ENCODE measurements at regions not wholly inside any gene's neighbourhood (a gene's known extent, or its start where the extent isn't known, plus 50 kb on each side); places are given as distances from the start of the nearest gene placed in this dataset.

DNA sequence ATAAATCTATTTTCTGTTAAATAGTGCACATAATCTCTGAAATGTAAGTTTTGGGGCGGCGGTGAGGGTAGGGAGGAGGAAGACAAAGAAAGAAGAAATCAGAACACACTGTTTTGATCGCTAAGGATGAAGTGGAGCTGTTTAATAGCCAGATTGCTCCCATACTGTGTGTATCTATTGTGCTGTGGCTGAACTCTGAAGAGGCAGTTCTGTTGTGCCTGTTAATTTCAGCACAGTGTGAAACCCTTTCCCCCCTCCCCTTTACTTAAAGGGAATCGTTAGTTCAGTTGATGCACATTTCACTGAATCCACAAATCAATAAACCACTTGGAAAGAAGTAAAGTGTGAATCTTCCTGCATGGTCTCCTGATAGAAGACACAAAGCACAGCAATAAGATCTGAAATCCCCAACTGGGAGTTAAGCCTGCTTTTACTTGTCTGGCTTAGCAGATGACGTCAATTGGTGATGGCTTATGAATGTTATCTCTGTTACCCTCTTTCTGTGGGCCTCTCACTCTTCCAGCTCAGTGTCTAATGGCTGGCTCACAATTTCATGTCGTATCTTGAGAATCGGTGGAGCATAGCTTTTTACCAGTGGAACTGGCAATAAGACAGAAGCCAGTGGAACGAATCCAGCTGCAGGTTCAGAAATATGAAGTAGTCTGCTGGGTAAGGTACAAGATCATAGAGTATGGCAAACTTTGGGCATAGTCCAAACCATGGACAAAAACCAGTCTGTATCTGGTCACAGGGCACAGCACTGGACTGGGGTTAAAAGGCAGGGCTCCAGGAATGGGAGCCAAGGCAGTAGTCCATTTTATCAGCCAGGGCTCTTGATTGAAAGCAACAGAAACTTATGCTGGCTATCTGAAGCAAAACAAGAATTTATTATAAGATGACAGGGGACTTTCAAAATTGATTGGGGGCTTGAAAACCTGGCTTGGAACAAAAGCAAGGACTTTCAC is 413.5 kb upstream of the SEL1L start (continued):
- TF ChIP-seq, protein P1, sequence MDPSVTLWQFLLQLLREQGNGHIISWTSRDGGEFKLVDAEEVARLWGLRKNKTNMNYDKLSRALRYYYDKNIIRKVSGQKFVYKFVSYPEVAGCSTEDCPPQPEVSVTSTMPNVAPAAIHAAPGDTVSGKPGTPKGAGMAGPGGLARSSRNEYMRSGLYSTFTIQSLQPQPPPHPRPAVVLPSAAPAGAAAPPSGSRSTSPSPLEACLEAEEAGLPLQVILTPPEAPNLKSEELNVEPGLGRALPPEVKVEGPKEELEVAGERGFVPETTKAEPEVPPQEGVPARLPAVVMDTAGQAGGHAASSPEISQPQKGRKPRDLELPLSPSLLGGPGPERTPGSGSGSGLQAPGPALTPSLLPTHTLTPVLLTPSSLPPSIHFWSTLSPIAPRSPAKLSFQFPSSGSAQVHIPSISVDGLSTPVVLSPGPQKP (IDR thresholded peaks at IDR 0.05; ENCODE audit: low read depth, low read length): no peak
- no peak for TF ChIP-seq CBX8 (IDR thresholded peaks at IDR 0.05)
- TF ChIP-seq RNF2 (IDR thresholded peaks at IDR 0.05; ENCODE audit: borderline replicate concordance, low read depth): no peak
- TF ChIP-seq HOXB13 (CRISPR knock-in tag; IDR thresholded peaks at IDR 0.05; ENCODE audit: low read depth): no peak
- no peak for TF ChIP-seq JUN (IDR thresholded peaks at IDR 0.05)
- TF ChIP-seq ZSCAN20 (CRISPR knock-in tag; IDR thresholded peaks at IDR 0.05): no peak

DNA sequence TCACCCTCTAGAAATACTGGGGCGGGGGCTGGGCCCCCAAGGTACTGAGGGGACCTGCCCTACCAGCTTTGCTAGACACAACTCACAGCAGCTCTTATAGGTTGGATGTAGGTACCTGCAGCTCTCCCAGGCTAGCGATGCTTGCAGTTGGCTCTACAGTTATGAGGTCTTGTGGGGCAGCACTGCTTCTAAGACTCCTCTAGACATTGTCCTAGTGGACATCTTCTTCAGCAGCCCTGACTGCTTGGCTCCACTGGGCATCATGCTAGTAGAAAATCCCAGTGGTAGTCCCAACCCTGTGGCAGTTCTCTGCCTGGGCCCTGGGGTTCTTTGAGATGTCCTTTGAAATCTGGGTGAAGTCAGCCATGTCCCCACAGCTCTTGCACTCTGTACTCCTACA is 419.3 kb upstream of the SEL1L start:
- ATAC-seq (no peak), DNase-seq (ENCODE audit: low read depth in 1 of 2, low spot score in 1 of 2) (no peak), FAIRE-seq (no peak)
- POLR2A ChIA-PET: no interaction called here
- 0% methylated on average over 2 of the region's 2 CpGs for WGBS (ENCODE audit: missing lambda C conversion rate)
- CTCF ChIA-PET: no interaction called here
- H3K4me2 ChIP-seq: no peak overlapping the region
- TF ChIP-seq MYC (IDR thresholded peaks at IDR 0.05; ENCODE audit: borderline replicate concordance, low read length): no peak
- TF ChIP-seq, protein P1 (IDR thresholded peaks at IDR 0.05; ENCODE audit: low read depth, low read length): no peak
- no peak for TF ChIP-seq CHD2 (IDR thresholded peaks at IDR 0.05; ENCODE audit: low read length, partially characterized antibody)
- no peak for TF ChIP-seq NPAS2 (CRISPR knock-in tag; IDR thresholded peaks at IDR 0.05; ENCODE audit: borderline replicate concordance)
- TF ChIP-seq ZFP36 (IDR thresholded peaks at IDR 0.05; ENCODE audit: borderline replicate concordance, partially characterized antibody): no peak
- no peak for TF ChIP-seq ZSCAN20 (CRISPR knock-in tag; IDR thresholded peaks at IDR 0.05)
- TF ChIP-seq, protein P2, sequence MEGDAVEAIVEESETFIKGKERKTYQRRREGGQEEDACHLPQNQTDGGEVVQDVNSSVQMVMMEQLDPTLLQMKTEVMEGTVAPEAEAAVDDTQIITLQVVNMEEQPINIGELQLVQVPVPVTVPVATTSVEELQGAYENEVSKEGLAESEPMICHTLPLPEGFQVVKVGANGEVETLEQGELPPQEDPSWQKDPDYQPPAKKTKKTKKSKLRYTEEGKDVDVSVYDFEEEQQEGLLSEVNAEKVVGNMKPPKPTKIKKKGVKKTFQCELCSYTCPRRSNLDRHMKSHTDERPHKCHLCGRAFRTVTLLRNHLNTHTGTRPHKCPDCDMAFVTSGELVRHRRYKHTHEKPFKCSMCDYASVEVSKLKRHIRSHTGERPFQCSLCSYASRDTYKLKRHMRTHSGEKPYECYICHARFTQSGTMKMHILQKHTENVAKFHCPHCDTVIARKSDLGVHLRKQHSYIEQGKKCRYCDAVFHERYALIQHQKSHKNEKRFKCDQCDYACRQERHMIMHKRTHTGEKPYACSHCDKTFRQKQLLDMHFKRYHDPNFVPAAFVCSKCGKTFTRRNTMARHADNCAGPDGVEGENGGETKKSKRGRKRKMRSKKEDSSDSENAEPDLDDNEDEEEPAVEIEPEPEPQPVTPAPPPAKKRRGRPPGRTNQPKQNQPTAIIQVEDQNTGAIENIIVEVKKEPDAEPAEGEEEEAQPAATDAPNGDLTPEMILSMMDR (IDR thresholded peaks at IDR 0.05): no peak
- no peak for TF ChIP-seq CHD4 (IDR thresholded peaks at IDR 0.05; ENCODE audit: borderline replicate concordance)
- TF ChIP-seq HOXA7 (CRISPR knock-in tag; IDR thresholded peaks at IDR 0.05): no peak
- TF ChIP-seq HDAC2 (IDR thresholded peaks at IDR 0.05): no peak
- TF ChIP-seq HOXB13 (CRISPR knock-in tag; IDR thresholded peaks at IDR 0.05; ENCODE audit: low read depth): no peak
- no peak for TF ChIP-seq JUN (IDR thresholded peaks at IDR 0.05)
- no peak for TF ChIP-seq TP53 (CRISPR knock-in tag; IDR thresholded peaks at IDR 0.05)
- TF ChIP-seq MAZ (IDR thresholded peaks at IDR 0.05; ENCODE audit: borderline replicate concordance, low read depth, low read length): no peak
- H3K27ac ChIP-seq: no peak overlapping the region
- H3K9me3 ChIP-seq: no peaks in the 10 kb centered on the region
- no peaks in the 10 kb centered on the region for H3K4me1 ChIP-seq
- no peak overlapping the region for H3K4me3 ChIP-seq

DNA sequence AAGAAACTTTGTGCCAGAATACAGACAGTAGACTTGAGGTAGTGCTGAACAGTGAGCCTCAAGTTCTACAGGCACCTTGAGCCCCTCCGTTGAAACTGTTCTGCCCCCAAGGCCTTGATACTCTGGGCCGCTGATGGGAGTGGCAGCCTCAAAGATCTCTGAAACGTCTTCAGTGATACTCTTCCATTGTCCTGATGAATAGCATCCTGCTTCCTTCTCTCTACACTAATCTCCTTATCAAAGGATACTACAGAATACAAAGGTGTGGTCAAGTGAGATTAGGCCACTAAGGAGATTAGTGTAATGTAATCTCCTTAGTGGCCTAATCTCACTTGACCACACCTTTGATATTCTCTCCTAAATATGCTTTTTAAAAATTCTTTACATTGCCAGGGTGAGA is 419.8 kb upstream of the SEL1L start:
- CTCF ChIA-PET: no interaction called here
- no peaks in the 10 kb centered on the region for H3K4me1 ChIP-seq
- POLR2A ChIA-PET: no interaction called here
- H3K9me3 ChIP-seq: no peaks in the 10 kb centered on the region
- 5% methylated on average over 3 of the region's 3 CpGs for WGBS (ENCODE audit: missing lambda C conversion rate)
- no peak for FAIRE-seq
- H3K4me2 ChIP-seq: no peak overlapping the region
- no peak for ATAC-seq
- H3K27ac ChIP-seq: no peak overlapping the region
- no peak overlapping the region for H3K4me3 ChIP-seq
- no peak for DNase-seq (ENCODE audit: low read depth in 1 of 2, low spot score in 1 of 2)
- TF ChIP-seq TFCP2L1 (CRISPR knock-in tag; IDR thresholded peaks at IDR 0.05): no peak
- no peak for TF ChIP-seq MYC (IDR thresholded peaks at IDR 0.05; ENCODE audit: borderline replicate concordance, low read length)
- TF ChIP-seq, protein P3, sequence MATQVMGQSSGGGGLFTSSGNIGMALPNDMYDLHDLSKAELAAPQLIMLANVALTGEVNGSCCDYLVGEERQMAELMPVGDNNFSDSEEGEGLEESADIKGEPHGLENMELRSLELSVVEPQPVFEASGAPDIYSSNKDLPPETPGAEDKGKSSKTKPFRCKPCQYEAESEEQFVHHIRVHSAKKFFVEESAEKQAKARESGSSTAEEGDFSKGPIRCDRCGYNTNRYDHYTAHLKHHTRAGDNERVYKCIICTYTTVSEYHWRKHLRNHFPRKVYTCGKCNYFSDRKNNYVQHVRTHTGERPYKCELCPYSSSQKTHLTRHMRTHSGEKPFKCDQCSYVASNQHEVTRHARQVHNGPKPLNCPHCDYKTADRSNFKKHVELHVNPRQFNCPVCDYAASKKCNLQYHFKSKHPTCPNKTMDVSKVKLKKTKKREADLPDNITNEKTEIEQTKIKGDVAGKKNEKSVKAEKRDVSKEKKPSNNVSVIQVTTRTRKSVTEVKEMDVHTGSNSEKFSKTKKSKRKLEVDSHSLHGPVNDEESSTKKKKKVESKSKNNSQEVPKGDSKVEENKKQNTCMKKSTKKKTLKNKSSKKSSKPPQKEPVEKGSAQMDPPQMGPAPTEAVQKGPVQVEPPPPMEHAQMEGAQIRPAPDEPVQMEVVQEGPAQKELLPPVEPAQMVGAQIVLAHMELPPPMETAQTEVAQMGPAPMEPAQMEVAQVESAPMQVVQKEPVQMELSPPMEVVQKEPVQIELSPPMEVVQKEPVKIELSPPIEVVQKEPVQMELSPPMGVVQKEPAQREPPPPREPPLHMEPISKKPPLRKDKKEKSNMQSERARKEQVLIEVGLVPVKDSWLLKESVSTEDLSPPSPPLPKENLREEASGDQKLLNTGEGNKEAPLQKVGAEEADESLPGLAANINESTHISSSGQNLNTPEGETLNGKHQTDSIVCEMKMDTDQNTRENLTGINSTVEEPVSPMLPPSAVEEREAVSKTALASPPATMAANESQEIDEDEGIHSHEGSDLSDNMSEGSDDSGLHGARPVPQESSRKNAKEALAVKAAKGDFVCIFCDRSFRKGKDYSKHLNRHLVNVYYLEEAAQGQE (IDR thresholded peaks at IDR 0.05): no peak
- no peak for TF ChIP-seq JUNB (IDR thresholded peaks at IDR 0.05)
- TF ChIP-seq, protein P4, sequence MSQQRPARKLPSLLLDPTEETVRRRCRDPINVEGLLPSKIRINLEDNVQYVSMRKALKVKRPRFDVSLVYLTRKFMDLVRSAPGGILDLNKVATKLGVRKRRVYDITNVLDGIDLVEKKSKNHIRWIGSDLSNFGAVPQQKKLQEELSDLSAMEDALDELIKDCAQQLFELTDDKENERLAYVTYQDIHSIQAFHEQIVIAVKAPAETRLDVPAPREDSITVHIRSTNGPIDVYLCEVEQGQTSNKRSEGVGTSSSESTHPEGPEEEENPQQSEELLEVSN (IDR thresholded peaks at IDR 0.05; ENCODE audit: borderline replicate concordance, low read depth): no peak
- TF ChIP-seq POLR2AphosphoS2 (conservative IDR thresholded peaks at IDR 0.05; ENCODE audit: low read length): no peak
- TF ChIP-seq RNF2 (IDR thresholded peaks at IDR 0.05; ENCODE audit: borderline replicate concordance, low read depth): no peak
- TF ChIP-seq JUN (IDR thresholded peaks at IDR 0.05): no peak
- TF ChIP-seq ZSCAN20 (CRISPR knock-in tag; IDR thresholded peaks at IDR 0.05): no peak
- TF ChIP-seq ZNF302 (CRISPR knock-in tag; IDR thresholded peaks at IDR 0.05): no peak
- no peak for TF ChIP-seq RFX5 (IDR thresholded peaks at IDR 0.05)
